DMS114 treated with DMSO at 0.1 percent for 48 hours (cell line): ENCODE measurements at regions not wholly inside any gene's neighbourhood (a gene's known extent, or its start where the extent isn't known, plus 50 kb on each side); places are given as distances from the start of the nearest gene placed in this dataset.

Experiments
- DNase-seq: peaks from one replicate; lab custom pipeline; 2025; ENCODE audit not compliant: unreplicated experiment; lab: John Stamatoyannopoulos, UW

GRCh38 chrX:6325437-6325836 is 96.8 kb upstream of the NLGN4X start:
- no peak for DNase-seq

- no peak for DNase-seq
Measured at GRCh38 chrX:6313356-6313755, 84.7 kb upstream of the NLGN4X start.

GRCh38 chrX:6311540-6311939 is 82.9 kb upstream of the NLGN4X start:
- DNase-seq, result no peak

GRCh38 chrX:6307156-6307555 is 78.5 kb upstream of the NLGN4X start:
- no peak for DNase-seq

GRCh38 chrX:6299724-6300123 is 71.1 kb upstream of the NLGN4X start:
- no peak for DNase-seq

GRCh38 chrX:6293716-6294115 is 65.0 kb upstream of the NLGN4X start:
- DNase-seq, result no peak

GRCh38 chrX:6292599-6292998 is 63.9 kb upstream of the NLGN4X start:
- no peak for DNase-seq

- DNase-seq, result no peak
Measured at GRCh38 chrX:6291444-6291843, 62.8 kb upstream of the NLGN4X start.

- no peak for DNase-seq
Measured at GRCh38 chrX:6283826-6284225, 55.2 kb upstream of the NLGN4X start.

- DNase-seq, result no peak
Measured at GRCh38 chrX:6279277-6279909, 50.7 kb upstream of the NLGN4X start.
